Tibial artery (tissue), 4 donors: ENCODE measurements at regions not wholly inside any gene's neighbourhood (a gene's known extent, or its start where the extent isn't known, plus 50 kb on each side); places are given as distances from the start of the nearest gene placed in this dataset.
A peak's percentile ranks its signal among the peaks of the same experiment; 100 is the strongest.
"Not testable (repeated sequence)": the region's sequence is repeated elsewhere in the genome, so short reads cannot be mapped to it uniquely, and the experiment has no call there.

ENCODE experiments used
- DNase-seq, 2 donors: peaks; one replicate each; pipeline ENCODE4 v3.0.0-alpha.2; 2019
- H3K27ac ChIP-seq, 2 donors: fragments of 200-600 bp; sonication (generic) in 1 of 2; 1 replicate in 1 of 2; 2 replicates in 1 of 2; pipeline ENCODE4 v1.5.1; 2018 to 2019; ENCODE audit warnings: mild to moderate bottlenecking in 1 of 2
- H3K27me3 ChIP-seq, 2 donors: fragments of 200-600 bp; sonication (generic) in 1 of 2; one replicate each; pipeline versions ENCODE4 v1.5.1 to v1.6.0; 2016 to 2019
- H3K36me3 ChIP-seq, 3 donors: fragments of 200-600 bp; sonication (generic) in 2 of 3; one replicate each; pipeline ENCODE4 v1.5.1; 2016 to 2019; ENCODE audit warnings: mild to moderate bottlenecking in 2 of 3
- H3K4me1 ChIP-seq, 4 donors: fragments of 200-600 bp; sonication (generic) in 2 of 4; 1 replicate in 3 of 4; 2 replicates in 1 of 4; pipeline ENCODE4 v1.5.1; 2016 to 2019
- H3K4me3 ChIP-seq, 2 donors: fragments of 200-600 bp; sonication (generic) in 1 of 2; 1 replicate in 1 of 2; 2 replicates in 1 of 2; pipeline ENCODE4 v1.5.1; 2018 to 2019; ENCODE audit warnings: mild to moderate bottlenecking in 2 of 2
- H3K9me3 ChIP-seq, 3 donors: fragments of 200-600 bp; sonication (generic) in 1 of 3; one replicate each; pipeline ENCODE4 v1.5.1; 2016 to 2019
- CTCF ChIP-seq, 2 experiments: fragments of 200-600 bp in 1 of 2; fragments of 450-650 bp in 1 of 2; IDR thresholded peaks; one replicate each; pipeline ENCODE4 v1.5.1; 2017 to 2019; ENCODE audit warnings: antibody characterized with exemption in 2 of 2, mild to moderate bottlenecking in 1 of 2, moderate library complexity in 1 of 2
- intact Hi-C: fragments of 100-400 bp; cut with DNase I; formaldehyde crosslinking; loops from one replicate; pipeline ENCODE4 v1.15.0; 2023; ENCODE audit warnings: low total_unique reads

GRCh38 chr18:7178568-7178967 is 52.3 kb upstream of the LRRC30 start:
- H3K27me3 ChIP-seq: peaks cover 0 to 13% of the 10 kb centered on the region in 2 donors
- H3K36me3 ChIP-seq, intact Hi-C loops, H3K27ac ChIP-seq, DNase-seq, H3K4me1 ChIP-seq, H3K4me3 ChIP-seq, H3K9me3 ChIP-seq: not testable (repeated sequence)

- peak in 1 of 2 donors; percentile 61 for DNase-seq
- H3K36me3 ChIP-seq: no peaks in the 10 kb centered on the region
- intact Hi-C loops: loop anchor here (2.0 kb wide), 1 partner anchor 138 kb away; no protein-coding TSS in a partner anchor
- TF ChIP-seq CTCF (IDR thresholded peaks at IDR 0.05): peak; percentile 67 to 69
- no peak overlapping the region for H3K4me3 ChIP-seq
- no peak overlapping the region for H3K27ac ChIP-seq
- peaks cover 0 to 13% of the 10 kb centered on the region in 2 donors for H3K27me3 ChIP-seq
- H3K9me3 ChIP-seq: no peaks in the 10 kb centered on the region
- peaks cover 0 to 5% (median 0%) of the 10 kb centered on the region in 4 donors for H3K4me1 ChIP-seq
Measured at GRCh38 chr18:7177116-7177744, 53.7 kb upstream of the LRRC30 start.

- Histone ChIP-seq H3K36me3 (no peaks in the 10 kb centered on the region), H3K27me3 (peaks cover 0 to 16% of the 10 kb centered on the region in 2 donors), H3K27ac (no peak overlapping the region), H3K4me3 (no peak overlapping the region), H3K4me1 (peaks cover 0 to 5% (median 0%) of the 10 kb centered on the region in 4 donors), H3K9me3 (no peaks in the 10 kb centered on the region)
- intact Hi-C loops: loop anchor here (5.0 kb wide), 1 partner anchor 257 kb away; no protein-coding TSS in a partner anchor
- no peak for TF ChIP-seq CTCF (IDR thresholded peaks at IDR 0.05)
- no peak for DNase-seq
Measured at GRCh38 chr18:7174344-7175095, 56.4 kb upstream of the LRRC30 start.

GRCh38 chr18:7173216-7173615 is 55.6 kb upstream of the LAMA1 start:
- Histone ChIP-seq H3K36me3 (no peaks in the 10 kb centered on the region), H3K27ac (no peak overlapping the region), H3K4me1 (peaks cover 0 to 5% (median 0%) of the 10 kb centered on the region in 4 donors), H3K4me3 (no peak overlapping the region), H3K9me3 (no peaks in the 10 kb centered on the region), H3K27me3 (peaks cover 0 to 6% of the 10 kb centered on the region in 2 donors)
- DNase-seq: no peak
- intact Hi-C loops: loop anchor here (5.0 kb wide), 1 partner anchor 256 kb away; no protein-coding TSS in a partner anchor
- TF ChIP-seq CTCF (IDR thresholded peaks at IDR 0.05): no peak

- Histone ChIP-seq H3K27ac (no peak overlapping the region), H3K36me3 (no peaks in the 10 kb centered on the region), H3K4me3 (no peak overlapping the region), H3K4me1 (peaks cover 0 to 5% (median 0%) of the 10 kb centered on the region in 4 donors), H3K9me3 (no peaks in the 10 kb centered on the region), H3K27me3 (peaks cover 0 to 6% of the 10 kb centered on the region in 2 donors)
- intact Hi-C loops: loop anchor here (5.0 kb wide), 1 partner anchor 255 kb away; no protein-coding TSS in a partner anchor
- no peak for DNase-seq
- TF ChIP-seq CTCF (IDR thresholded peaks at IDR 0.05): no peak
Measured at GRCh38 chr18:7172611-7173010, 55.0 kb upstream of the LAMA1 start.

GRCh38 chr18:7170292-7170691 is 52.7 kb upstream of the LAMA1 start:
- TF ChIP-seq CTCF (IDR thresholded peaks at IDR 0.05): no peak
- Histone ChIP-seq H3K27ac (no peak overlapping the region), H3K4me3 (no peak overlapping the region), H3K4me1 (peaks cover 0 to 5% (median 0%) of the 10 kb centered on the region in 4 donors), H3K36me3 (no peaks in the 10 kb centered on the region), H3K9me3 (no peaks in the 10 kb centered on the region), H3K27me3 (peaks cover 0 to 6% of the 10 kb centered on the region in 2 donors)
- intact Hi-C loops: loop anchor here (5.0 kb wide), 1 partner anchor 253 kb away; no protein-coding TSS in a partner anchor
- no peak for DNase-seq
